ENCODE measurements at regions not wholly inside any gene's neighbourhood (a gene's known extent, or its start where the extent isn't known, plus 50 kb on each side); places are given as distances from the start of the nearest gene placed in this dataset.

DNA sequence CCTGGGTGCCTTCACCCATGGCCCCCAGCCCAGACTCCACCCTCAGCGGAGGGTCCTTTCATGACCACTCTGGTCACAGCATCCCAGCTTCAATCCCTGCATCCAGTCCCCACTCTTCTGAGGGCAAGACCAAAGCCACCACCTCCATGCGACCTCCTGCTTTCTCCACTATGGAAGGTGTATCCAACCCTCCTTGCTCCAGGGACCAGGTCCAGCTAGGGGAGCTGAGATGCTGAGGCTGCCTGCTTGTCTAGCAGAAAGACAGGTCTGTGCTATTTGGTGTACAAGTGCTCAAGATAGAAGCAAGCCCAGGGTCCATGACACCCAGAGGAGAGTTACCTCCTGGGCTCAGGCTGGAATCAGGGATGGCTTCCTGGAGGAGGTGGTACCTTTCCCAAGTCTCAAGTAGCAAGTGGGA is 73.8 kb upstream of the RAB6C start:
- no peak overlapping the region for H3K27ac ChIP-seq (replicated peaks)
- TF ChIP-seq CTCF (IDR thresholded peaks at IDR 0.05; ENCODE audit: insufficient read depth, low read length) (no peak), POLR2AphosphoS5 (IDR thresholded peaks at IDR 0.05; ENCODE audit: low read depth) (no peak), SPI1 (IDR thresholded peaks at IDR 0.05; ENCODE audit: borderline replicate concordance, low read depth) (no peak), GABPA (IDR thresholded peaks at IDR 0.05; ENCODE audit: low read depth) (no peak)
- TF ChIP-seq, protein P1, sequence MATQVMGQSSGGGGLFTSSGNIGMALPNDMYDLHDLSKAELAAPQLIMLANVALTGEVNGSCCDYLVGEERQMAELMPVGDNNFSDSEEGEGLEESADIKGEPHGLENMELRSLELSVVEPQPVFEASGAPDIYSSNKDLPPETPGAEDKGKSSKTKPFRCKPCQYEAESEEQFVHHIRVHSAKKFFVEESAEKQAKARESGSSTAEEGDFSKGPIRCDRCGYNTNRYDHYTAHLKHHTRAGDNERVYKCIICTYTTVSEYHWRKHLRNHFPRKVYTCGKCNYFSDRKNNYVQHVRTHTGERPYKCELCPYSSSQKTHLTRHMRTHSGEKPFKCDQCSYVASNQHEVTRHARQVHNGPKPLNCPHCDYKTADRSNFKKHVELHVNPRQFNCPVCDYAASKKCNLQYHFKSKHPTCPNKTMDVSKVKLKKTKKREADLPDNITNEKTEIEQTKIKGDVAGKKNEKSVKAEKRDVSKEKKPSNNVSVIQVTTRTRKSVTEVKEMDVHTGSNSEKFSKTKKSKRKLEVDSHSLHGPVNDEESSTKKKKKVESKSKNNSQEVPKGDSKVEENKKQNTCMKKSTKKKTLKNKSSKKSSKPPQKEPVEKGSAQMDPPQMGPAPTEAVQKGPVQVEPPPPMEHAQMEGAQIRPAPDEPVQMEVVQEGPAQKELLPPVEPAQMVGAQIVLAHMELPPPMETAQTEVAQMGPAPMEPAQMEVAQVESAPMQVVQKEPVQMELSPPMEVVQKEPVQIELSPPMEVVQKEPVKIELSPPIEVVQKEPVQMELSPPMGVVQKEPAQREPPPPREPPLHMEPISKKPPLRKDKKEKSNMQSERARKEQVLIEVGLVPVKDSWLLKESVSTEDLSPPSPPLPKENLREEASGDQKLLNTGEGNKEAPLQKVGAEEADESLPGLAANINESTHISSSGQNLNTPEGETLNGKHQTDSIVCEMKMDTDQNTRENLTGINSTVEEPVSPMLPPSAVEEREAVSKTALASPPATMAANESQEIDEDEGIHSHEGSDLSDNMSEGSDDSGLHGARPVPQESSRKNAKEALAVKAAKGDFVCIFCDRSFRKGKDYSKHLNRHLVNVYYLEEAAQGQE (IDR thresholded peaks at IDR 0.05; ENCODE audit: insufficient replicate concordance, low read depth), result no peak
- no peak for DNase-seq (ENCODE audit: low read depth in 1 of 2, low spot score in 1 of 2)
- no peaks in the 10 kb centered on the region for H3K27me3 ChIP-seq (ENCODE audit: insufficient read depth, poor library complexity, severe bottlenecking)
- no peak overlapping the region for H3K4me3 ChIP-seq (replicated peaks; ENCODE audit: insufficient read depth, low read length)

GRCh38 chr2:129906139-129906860 is 73.2 kb upstream of the RAB6C start:
- no peak for DNase-seq (ENCODE audit: low read depth in 1 of 2, low spot score in 1 of 2)
- Histone ChIP-seq H3K27me3 (ENCODE audit: insufficient read depth, poor library complexity, severe bottlenecking) (no peaks in the 10 kb centered on the region), H3K4me3 (replicated peaks; ENCODE audit: insufficient read depth, low read length) (no peak overlapping the region), H3K27ac (replicated peaks) (no peak overlapping the region)
- TF ChIP-seq GABPA (IDR thresholded peaks at IDR 0.05; ENCODE audit: low read depth), result no peak
- TF ChIP-seq POLR2AphosphoS5 (IDR thresholded peaks at IDR 0.05; ENCODE audit: low read depth), result no peak
- no peak for TF ChIP-seq SPI1 (IDR thresholded peaks at IDR 0.05; ENCODE audit: borderline replicate concordance, low read depth)
- TF ChIP-seq, protein P1 (IDR thresholded peaks at IDR 0.05; ENCODE audit: insufficient replicate concordance, low read depth), result no peak
- no peak for TF ChIP-seq CTCF (IDR thresholded peaks at IDR 0.05; ENCODE audit: insufficient read depth, low read length)

DNA sequence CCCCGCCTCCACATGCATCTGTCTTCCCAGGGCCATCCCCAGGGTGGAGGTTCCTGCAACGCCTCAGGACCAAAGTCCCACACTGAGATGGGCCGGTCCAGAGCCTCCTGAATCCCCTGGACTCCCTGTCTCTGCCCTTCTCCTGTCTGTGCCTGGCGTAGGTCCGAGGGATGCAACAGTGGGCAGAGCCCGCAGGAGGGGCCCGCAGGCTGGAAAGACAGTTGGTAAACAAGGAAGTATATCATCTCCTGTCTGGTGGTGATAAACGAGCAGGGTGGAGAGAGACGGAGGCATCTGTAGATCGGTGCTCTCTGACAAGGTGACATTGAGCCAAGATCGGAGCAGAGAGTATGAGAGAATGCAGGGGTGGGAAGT is 72.6 kb upstream of the RAB6C start:
- TF ChIP-seq POLR2AphosphoS5 (IDR thresholded peaks at IDR 0.05; ENCODE audit: low read depth) (no peak), GABPA (IDR thresholded peaks at IDR 0.05; ENCODE audit: low read depth) (no peak), CTCF (IDR thresholded peaks at IDR 0.05; ENCODE audit: insufficient read depth, low read length) (no peak), SPI1 (IDR thresholded peaks at IDR 0.05; ENCODE audit: borderline replicate concordance, low read depth) (no peak)
- TF ChIP-seq, protein P1 (IDR thresholded peaks at IDR 0.05; ENCODE audit: insufficient replicate concordance, low read depth), result no peak
- no peak for DNase-seq (ENCODE audit: low read depth in 1 of 2, low spot score in 1 of 2)
- no peaks in the 10 kb centered on the region for H3K27me3 ChIP-seq (ENCODE audit: insufficient read depth, poor library complexity, severe bottlenecking)
- no peak overlapping the region for H3K4me3 ChIP-seq (replicated peaks; ENCODE audit: insufficient read depth, low read length)
- no peak overlapping the region for H3K27ac ChIP-seq (replicated peaks)

Measured in HL-60 (cell line).